ENCODE measurements at regions not wholly inside any gene's neighbourhood (a gene's known extent, or its start where the extent isn't known, plus 50 kb on each side); places are given as distances from the start of the nearest gene placed in this dataset.

DNA sequence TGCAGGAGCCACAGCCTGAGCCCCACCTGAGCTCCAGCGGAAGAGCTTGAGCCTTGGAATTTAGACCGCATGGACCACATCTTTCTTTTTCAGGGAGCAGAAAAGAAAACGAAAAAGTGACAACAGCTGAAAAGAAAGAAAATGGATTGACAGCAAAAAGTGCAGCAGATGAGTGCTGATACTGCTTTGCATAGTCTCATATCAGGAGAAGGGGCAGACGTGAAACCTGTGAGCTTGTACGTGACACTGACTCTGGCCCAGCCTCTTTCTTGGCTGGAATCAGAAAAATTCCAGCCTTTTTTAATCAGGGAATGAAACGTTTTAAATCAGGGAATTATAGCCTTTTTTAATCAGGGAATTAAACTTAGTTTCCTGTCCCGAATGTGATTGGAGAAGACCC is 1296.5 kb downstream of the TMEM121 start:
- no peak overlapping the region for H3K4me3 ChIP-seq
- H3K27ac ChIP-seq: no peak overlapping the region
- no peaks in the 10 kb centered on the region for H3K36me3 ChIP-seq
- H3K27me3 ChIP-seq: no peaks in the 10 kb centered on the region
- H3K9me3 ChIP-seq: no peaks in the 10 kb centered on the region
- no peak for TF ChIP-seq POLR2AphosphoS5 (IDR thresholded peaks at IDR 0.05)
- no peak for TF ChIP-seq EP300 (IDR thresholded peaks at IDR 0.05)
- TF ChIP-seq, protein P1, sequence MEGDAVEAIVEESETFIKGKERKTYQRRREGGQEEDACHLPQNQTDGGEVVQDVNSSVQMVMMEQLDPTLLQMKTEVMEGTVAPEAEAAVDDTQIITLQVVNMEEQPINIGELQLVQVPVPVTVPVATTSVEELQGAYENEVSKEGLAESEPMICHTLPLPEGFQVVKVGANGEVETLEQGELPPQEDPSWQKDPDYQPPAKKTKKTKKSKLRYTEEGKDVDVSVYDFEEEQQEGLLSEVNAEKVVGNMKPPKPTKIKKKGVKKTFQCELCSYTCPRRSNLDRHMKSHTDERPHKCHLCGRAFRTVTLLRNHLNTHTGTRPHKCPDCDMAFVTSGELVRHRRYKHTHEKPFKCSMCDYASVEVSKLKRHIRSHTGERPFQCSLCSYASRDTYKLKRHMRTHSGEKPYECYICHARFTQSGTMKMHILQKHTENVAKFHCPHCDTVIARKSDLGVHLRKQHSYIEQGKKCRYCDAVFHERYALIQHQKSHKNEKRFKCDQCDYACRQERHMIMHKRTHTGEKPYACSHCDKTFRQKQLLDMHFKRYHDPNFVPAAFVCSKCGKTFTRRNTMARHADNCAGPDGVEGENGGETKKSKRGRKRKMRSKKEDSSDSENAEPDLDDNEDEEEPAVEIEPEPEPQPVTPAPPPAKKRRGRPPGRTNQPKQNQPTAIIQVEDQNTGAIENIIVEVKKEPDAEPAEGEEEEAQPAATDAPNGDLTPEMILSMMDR (IDR thresholded peaks at IDR 0.05): no peak
- no peak for TF ChIP-seq POLR2A (IDR thresholded peaks at IDR 0.05)
- no peak for DNase-seq (ENCODE audit: low spot score in 2 of 2)
- no peaks in the 10 kb centered on the region for H3K4me1 ChIP-seq
- WGBS: 64% methylated on average over 7 of the region's 7 CpGs

DNA sequence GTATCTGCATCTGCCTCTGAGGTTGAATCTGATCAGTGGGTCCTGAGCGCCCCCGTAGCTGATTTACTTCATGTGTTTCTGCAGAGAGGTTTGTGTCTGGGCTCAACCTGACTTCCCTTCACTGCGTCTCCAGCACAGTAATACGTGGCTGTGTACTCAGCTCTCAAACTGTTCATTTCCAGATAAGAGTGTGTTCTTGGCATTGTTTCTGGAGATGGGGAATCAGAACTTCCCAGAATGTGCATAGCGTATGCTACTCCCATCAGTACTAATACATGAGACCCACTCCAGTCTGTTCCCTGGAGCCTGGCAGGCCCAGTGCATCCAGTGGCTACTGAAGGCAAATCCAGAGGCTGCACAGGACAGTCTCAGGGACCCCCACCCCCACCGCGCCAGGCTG is 1297.2 kb downstream of the TMEM121 start:
- no peaks in the 10 kb centered on the region for H3K36me3 ChIP-seq
- H3K27ac ChIP-seq: no peak overlapping the region
- TF ChIP-seq EP300 (IDR thresholded peaks at IDR 0.05): no peak
- no peaks in the 10 kb centered on the region for H3K9me3 ChIP-seq
- no peak for DNase-seq (ENCODE audit: low spot score in 2 of 2)
- 93% methylated on average over 5 of the region's 7 CpGs for WGBS
- H3K4me1 ChIP-seq: no peaks in the 10 kb centered on the region
- H3K4me3 ChIP-seq: no peak overlapping the region
- H3K27me3 ChIP-seq: no peaks in the 10 kb centered on the region

DNA sequence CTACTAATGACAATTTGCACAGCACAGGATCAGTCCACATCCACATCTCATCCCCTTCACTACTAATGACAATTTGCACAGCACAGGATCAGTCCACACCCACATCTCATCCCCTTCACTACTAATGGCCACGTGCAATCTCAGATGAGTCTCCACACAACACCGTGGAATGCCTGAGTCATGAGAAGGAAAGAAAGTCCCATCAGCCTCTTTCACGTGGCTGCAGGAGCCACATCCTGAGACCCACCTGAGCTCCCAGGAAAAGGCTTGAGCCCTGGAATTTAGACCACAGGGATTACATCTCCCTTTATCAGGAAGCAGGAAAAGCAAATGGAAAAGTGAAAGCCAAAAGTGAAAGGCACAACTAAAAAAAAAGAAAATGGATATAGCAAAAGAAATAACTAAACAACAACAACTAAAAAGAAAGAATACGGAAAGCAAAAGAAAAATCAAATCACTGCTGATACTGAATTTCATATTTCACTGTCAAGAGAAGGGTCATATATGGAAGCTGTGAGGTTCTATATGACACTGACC is 1300.5 kb downstream of the TMEM121 start:
- H3K36me3 ChIP-seq: no peaks in the 10 kb centered on the region
- TF ChIP-seq, protein P1 (IDR thresholded peaks at IDR 0.05): no peak
- TF ChIP-seq EP300 (IDR thresholded peaks at IDR 0.05): no peak
- TF ChIP-seq POLR2AphosphoS5 (IDR thresholded peaks at IDR 0.05): no peak
- TF ChIP-seq POLR2A (IDR thresholded peaks at IDR 0.05): no peak
- DNase-seq (ENCODE audit: low spot score in 2 of 2): no peak
- no peaks in the 10 kb centered on the region for H3K27me3 ChIP-seq
- no peaks in the 10 kb centered on the region for H3K9me3 ChIP-seq
- H3K4me1 ChIP-seq: no peaks in the 10 kb centered on the region
- no peak overlapping the region for H3K4me3 ChIP-seq
- 61% methylated on average over 4 of the region's 4 CpGs for WGBS
- H3K27ac ChIP-seq: no peak overlapping the region

DNA sequence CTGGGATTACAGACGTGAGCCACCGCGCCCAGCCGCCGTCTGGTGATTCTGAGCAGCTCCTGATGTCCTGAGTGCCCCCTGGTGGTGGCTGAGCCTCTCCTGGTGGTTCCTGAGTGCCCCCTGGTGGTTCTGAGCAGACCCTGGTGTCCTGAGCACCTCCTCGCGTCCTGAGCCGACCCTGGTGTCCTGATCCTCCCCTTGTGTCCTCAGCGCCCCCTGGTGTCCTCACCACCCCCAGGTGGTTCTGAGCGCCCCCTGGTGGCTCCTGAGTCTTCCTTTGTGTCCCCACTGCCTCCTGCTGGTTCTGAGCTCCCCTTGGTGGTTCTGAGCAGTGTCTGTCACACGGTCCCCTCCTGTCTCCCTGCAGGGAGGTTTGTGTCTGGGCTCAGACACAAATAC is 1304.9 kb downstream of the TMEM121 start:
- H3K27ac ChIP-seq: no peak overlapping the region
- 79% methylated on average over 11 of the region's 11 CpGs for whole genome bisulfite sequencing
- H3K4me1 ChIP-seq: no peaks in the 10 kb centered on the region
- TF ChIP-seq POLR2A (IDR thresholded peaks at IDR 0.05): no peak
- no peak for TF ChIP-seq POLR2AphosphoS5 (IDR thresholded peaks at IDR 0.05)
- no peak for TF ChIP-seq EP300 (IDR thresholded peaks at IDR 0.05)
- TF ChIP-seq, protein P1 (IDR thresholded peaks at IDR 0.05): no peak
- no peak for DNase-seq (ENCODE audit: low spot score in 2 of 2)
- no peaks in the 10 kb centered on the region for H3K36me3 ChIP-seq
- H3K4me3 ChIP-seq: no peak overlapping the region
- H3K9me3 ChIP-seq: no peaks in the 10 kb centered on the region
- no peaks in the 10 kb centered on the region for H3K27me3 ChIP-seq

DNA sequence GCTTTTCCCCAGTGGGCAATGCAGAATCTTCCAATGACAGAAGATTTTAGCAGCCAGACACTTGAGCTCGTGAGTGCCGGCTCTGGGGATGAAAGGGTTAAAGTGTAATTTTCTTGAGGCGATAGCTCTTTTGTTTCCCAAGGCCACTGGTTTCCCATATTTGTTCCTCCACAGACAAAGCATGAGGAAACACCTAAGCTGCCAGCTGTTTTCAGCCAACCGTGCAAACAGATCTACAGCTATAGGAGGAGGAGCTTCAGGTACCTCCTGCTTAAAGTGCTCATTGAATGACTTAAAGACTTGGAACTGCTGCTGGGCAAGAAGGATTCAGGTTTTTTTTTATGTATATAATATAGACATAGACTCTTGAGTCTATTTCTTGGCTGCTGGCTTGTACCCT is 1311.5 kb downstream of the TMEM121 start:
- Histone ChIP-seq H3K4me3 (no peak overlapping the region), H3K27me3 (no peaks in the 10 kb centered on the region), H3K4me1 (no peaks in the 10 kb centered on the region), H3K27ac (no peak overlapping the region), H3K36me3 (no peaks in the 10 kb centered on the region), H3K9me3 (no peaks in the 10 kb centered on the region)
- no peak for TF ChIP-seq POLR2AphosphoS5 (IDR thresholded peaks at IDR 0.05)
- no peak for TF ChIP-seq POLR2A (IDR thresholded peaks at IDR 0.05)
- TF ChIP-seq EP300 (IDR thresholded peaks at IDR 0.05): no peak
- TF ChIP-seq, protein P1 (IDR thresholded peaks at IDR 0.05): no peak
- no peak for DNase-seq (ENCODE audit: low spot score in 2 of 2)
- WGBS: 86% methylated on average over 4 of the region's 4 CpGs
